ENCODE measurements at regions not wholly inside any gene's neighbourhood (a gene's known extent, or its start where the extent isn't known, plus 50 kb on each side); places are given as distances from the start of the nearest gene placed in this dataset.

DNA sequence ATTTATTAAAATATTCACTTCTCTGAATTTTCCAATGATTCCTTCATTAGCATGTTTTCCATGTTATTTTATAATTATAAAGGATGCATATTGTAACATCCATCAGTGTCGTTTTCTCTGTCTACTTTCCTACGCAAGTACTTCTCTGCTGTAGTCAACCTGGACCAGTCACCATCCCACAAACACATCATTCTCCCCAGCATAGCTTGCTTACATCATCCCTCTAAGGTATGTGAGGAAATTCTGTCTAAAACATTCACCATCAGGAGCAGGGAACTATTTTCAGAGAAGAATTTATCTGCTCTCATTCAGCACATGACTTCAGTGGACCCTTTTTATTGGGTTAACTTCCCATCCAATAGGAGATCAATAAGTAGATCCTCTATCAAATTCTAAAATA, 806.1 kb upstream of the ARGLU1 start (continued):
- TF ChIP-seq, protein P1, sequence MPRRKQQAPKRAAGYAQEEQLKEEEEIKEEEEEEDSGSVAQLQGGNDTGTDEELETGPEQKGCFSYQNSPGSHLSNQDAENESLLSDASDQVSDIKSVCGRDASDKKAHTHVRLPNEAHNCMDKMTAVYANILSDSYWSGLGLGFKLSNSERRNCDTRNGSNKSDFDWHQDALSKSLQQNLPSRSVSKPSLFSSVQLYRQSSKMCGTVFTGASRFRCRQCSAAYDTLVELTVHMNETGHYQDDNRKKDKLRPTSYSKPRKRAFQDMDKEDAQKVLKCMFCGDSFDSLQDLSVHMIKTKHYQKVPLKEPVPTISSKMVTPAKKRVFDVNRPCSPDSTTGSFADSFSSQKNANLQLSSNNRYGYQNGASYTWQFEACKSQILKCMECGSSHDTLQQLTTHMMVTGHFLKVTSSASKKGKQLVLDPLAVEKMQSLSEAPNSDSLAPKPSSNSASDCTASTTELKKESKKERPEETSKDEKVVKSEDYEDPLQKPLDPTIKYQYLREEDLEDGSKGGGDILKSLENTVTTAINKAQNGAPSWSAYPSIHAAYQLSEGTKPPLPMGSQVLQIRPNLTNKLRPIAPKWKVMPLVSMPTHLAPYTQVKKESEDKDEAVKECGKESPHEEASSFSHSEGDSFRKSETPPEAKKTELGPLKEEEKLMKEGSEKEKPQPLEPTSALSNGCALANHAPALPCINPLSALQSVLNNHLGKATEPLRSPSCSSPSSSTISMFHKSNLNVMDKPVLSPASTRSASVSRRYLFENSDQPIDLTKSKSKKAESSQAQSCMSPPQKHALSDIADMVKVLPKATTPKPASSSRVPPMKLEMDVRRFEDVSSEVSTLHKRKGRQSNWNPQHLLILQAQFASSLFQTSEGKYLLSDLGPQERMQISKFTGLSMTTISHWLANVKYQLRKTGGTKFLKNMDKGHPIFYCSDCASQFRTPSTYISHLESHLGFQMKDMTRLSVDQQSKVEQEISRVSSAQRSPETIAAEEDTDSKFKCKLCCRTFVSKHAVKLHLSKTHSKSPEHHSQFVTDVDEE (CRISPR knock-in tag; IDR thresholded peaks at IDR 0.05): no peak
- TF ChIP-seq CSDC2 (CRISPR knock-in tag; IDR thresholded peaks at IDR 0.05): no peak

DNA sequence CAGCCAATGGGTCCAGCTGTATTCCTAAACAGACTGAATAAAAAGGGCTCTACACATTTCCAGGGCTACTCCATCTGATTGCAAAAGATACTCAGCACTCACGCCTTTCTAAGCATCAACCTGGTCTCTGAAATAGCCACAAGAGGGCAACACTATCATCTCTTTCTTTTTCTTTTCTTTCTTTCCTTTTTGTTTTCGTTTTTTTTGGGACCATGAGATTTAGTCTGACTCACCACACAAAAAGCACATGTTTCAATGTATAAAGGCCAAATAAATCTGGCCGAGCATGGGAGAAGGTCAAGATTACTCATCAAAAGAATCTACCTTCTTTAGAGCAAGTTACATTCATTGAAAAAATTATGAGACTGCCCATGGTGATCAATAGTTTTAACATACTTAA, 805.6 kb upstream of the ARGLU1 start:
- ATAC-seq: peak; percentile 81
- TF ChIP-seq TOX (CRISPR knock-in tag; IDR thresholded peaks at IDR 0.05; ENCODE audit: borderline replicate concordance) (no peak), SNAI2 (CRISPR knock-in tag; IDR thresholded peaks at IDR 0.05) (no peak), ARNTL (CRISPR knock-in tag; IDR thresholded peaks at IDR 0.05; ENCODE audit: borderline replicate concordance, low read depth) (no peak), RARB (CRISPR knock-in tag; IDR thresholded peaks at IDR 0.05) (no peak), ZNF70 (CRISPR knock-in tag; IDR thresholded peaks at IDR 0.05) (no peak), ZNF565 (CRISPR knock-in tag; conservative IDR thresholded peaks at IDR 0.05; ENCODE audit: low read depth) (no peak), TCF4 (CRISPR knock-in tag; IDR thresholded peaks at IDR 0.05; ENCODE audit: borderline replicate concordance) (no peak), ZFP30 (CRISPR knock-in tag; IDR thresholded peaks at IDR 0.05) (no peak), ESRRG (CRISPR knock-in tag; IDR thresholded peaks at IDR 0.05) (no peak), OSR1 (CRISPR knock-in tag; IDR thresholded peaks at IDR 0.05) (no peak), PATZ1 (CRISPR knock-in tag; IDR thresholded peaks at IDR 0.05; ENCODE audit: borderline replicate concordance) (no peak), BACH2 (CRISPR knock-in tag; IDR thresholded peaks at IDR 0.05; ENCODE audit: borderline replicate concordance) (no peak), ZNF8 (CRISPR knock-in tag; IDR thresholded peaks at IDR 0.05) (no peak), ZC3H10 (CRISPR knock-in tag; IDR thresholded peaks at IDR 0.05) (no peak), ISL1 (CRISPR knock-in tag; IDR thresholded peaks at IDR 0.05) (no peak)
- TF ChIP-seq, protein P1 (CRISPR knock-in tag; IDR thresholded peaks at IDR 0.05): no peak

DNA sequence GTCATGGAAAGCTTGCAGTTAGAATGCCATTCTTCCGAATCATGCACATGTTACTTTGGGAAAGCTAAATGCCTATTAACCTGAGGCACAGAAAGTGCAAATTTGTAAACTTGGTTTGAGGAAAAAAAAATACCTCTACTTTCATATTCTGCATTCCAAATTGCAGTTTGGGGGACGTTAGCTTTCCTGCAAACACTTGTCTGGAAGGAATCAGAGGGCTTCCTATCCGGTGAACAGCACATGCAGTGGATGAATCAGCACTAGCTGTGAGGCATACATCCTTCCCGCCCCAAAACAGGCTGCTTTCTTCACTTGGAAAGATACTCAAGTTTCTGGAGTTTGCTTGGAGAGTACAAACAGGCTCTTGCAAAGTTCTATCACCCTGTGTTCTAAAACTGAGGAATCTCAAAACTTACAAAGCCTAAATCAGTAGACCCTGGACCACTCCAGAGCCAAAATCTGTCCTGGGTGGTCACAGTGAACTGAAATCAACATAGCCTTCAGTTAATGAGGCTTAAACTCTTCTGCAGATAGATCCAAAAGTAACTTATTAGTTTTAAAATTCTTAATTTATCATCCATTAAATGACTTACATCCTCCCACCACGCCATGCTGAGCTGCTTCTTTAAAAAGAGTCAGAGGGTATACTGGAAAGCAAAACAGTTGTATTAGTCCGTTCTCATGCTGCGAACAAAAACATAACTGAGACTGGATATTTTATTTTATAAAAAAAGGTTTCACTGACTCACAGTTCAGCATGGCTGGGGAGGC, 802.3 kb upstream of the ARGLU1 start:
- ATAC-seq: peak; percentile 84
- TF ChIP-seq RARB (CRISPR knock-in tag; IDR thresholded peaks at IDR 0.05) (no peak), OSR1 (CRISPR knock-in tag; IDR thresholded peaks at IDR 0.05) (no peak), ZC3H10 (CRISPR knock-in tag; IDR thresholded peaks at IDR 0.05) (no peak), TCF4 (CRISPR knock-in tag; IDR thresholded peaks at IDR 0.05; ENCODE audit: borderline replicate concordance) (no peak), TOX (CRISPR knock-in tag; IDR thresholded peaks at IDR 0.05; ENCODE audit: borderline replicate concordance) (no peak), CREB5 (CRISPR knock-in tag; IDR thresholded peaks at IDR 0.05; ENCODE audit: low read depth) (no peak), ARNTL (CRISPR knock-in tag; IDR thresholded peaks at IDR 0.05; ENCODE audit: borderline replicate concordance, low read depth) (no peak), CSDC2 (CRISPR knock-in tag; IDR thresholded peaks at IDR 0.05) (no peak), ZNF565 (CRISPR knock-in tag; conservative IDR thresholded peaks at IDR 0.05; ENCODE audit: low read depth) (no peak), ZFP30 (CRISPR knock-in tag; IDR thresholded peaks at IDR 0.05) (no peak), PPARA (CRISPR knock-in tag; IDR thresholded peaks at IDR 0.05; ENCODE audit: borderline replicate concordance) (no peak), ZNF70 (CRISPR knock-in tag; IDR thresholded peaks at IDR 0.05) (no peak), BACH2 (CRISPR knock-in tag; IDR thresholded peaks at IDR 0.05; ENCODE audit: borderline replicate concordance) (no peak), ISL1 (CRISPR knock-in tag; IDR thresholded peaks at IDR 0.05) (no peak; the same call in 1 of the 2 replicates), GLIS3 (CRISPR knock-in tag; IDR thresholded peaks at IDR 0.05) (no peak), ZNF8 (CRISPR knock-in tag; IDR thresholded peaks at IDR 0.05) (no peak), SNAI2 (CRISPR knock-in tag; IDR thresholded peaks at IDR 0.05) (no peak), ZFP3 (CRISPR knock-in tag; IDR thresholded peaks at IDR 0.05) (no peak)
- TF ChIP-seq, protein P1 (CRISPR knock-in tag; IDR thresholded peaks at IDR 0.05): no peak
